Epithelial cell of proximal tubule (primary cell): ENCODE measurements at regions not wholly inside any gene's neighbourhood (a gene's known extent, or its start where the extent isn't known, plus 50 kb on each side); places are given as distances from the start of the nearest gene placed in this dataset.

ENCODE experiments used
- DNase-seq: peaks from one replicate; pipeline ENCODE4 v3.0.0-alpha.2; 2011; ENCODE audit warnings: low read depth
- H3K4me3 ChIP-seq: 2 replicates; pipeline ENCODE4 v1.5.1; 2011; ENCODE audit warnings: low read depth, mild to moderate bottlenecking, low read length
- CTCF ChIP-seq: conservative IDR thresholded peaks from 2 replicates; pipeline ENCODE4 v1.5.1; 2012; ENCODE audit warnings: low read depth, mild to moderate bottlenecking, low read length

- DNase-seq: no peak
- H3K4me3 ChIP-seq: no peak overlapping the region
- TF ChIP-seq CTCF: no peak
These were observed 153.2 kb downstream of the IRF8 start for GRCh38 chr16:86052115-86052670.

- no peak overlapping the region for H3K4me3 ChIP-seq
- no peak for DNase-seq
- TF ChIP-seq CTCF: no peak
These were observed 154.0 kb downstream of the IRF8 start for GRCh38 chr16:86052926-86053325.

- no peak for DNase-seq
- TF ChIP-seq CTCF: no peak
- no peak overlapping the region for H3K4me3 ChIP-seq
These were observed 160.6 kb downstream of the IRF8 start for GRCh38 chr16:86059253-86060171.

GRCh38 chr16:86060381-86061317, 161.7 kb downstream of the IRF8 start:
- TF ChIP-seq CTCF: no peak
- H3K4me3 ChIP-seq: no peak overlapping the region
- no peak for DNase-seq

- no peak overlapping the region for H3K4me3 ChIP-seq
- DNase-seq: no peak
- no peak for TF ChIP-seq CTCF
These were observed 162.3 kb downstream of the IRF8 start for GRCh38 chr16:86061318-86061695.

GRCh38 chr16:86061721-86062120, 162.8 kb downstream of the IRF8 start:
- no peak for DNase-seq
- TF ChIP-seq CTCF: no peak
- H3K4me3 ChIP-seq: no peak overlapping the region
